ENCODE measurements at regions not wholly inside any gene's neighbourhood (a gene's known extent, or its start where the extent isn't known, plus 50 kb on each side); places are given as distances from the start of the nearest gene placed in this dataset.

DNA sequence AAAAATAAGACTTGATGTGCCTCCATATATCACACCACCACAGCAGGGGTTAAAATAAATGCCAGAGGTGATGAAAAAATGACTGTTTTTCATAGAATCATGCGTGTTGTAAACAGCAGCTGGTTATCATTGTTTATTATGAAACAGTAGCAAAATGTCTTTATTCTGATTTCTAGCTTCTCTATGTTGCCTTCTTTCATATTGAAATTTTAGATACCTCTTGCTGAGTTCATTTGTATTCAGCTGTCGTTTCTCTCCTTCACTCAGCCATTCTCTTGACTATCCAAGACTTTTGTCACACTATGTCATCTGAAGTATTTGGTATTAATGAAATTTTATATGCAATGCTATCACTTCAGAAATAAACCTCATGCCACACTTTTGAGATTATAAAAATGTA lies 465.0 kb downstream of the TAF11L14 start:
- FAIRE-seq (no peak), ATAC-seq (no peak), DNase-seq (ENCODE audit: low spot score) (no peak)
- no peaks in the 10 kb centered on the region for H3K36me3 ChIP-seq (replicated peaks in 1 of 2; ENCODE audit: control insufficient read depth in 1 of 2, insufficient read depth in 2 of 2, low read length in 2 of 2)
- ChIA-PET POLR2A (no interaction called here), CTCF (ENCODE audit: low intra/inter-chr PET ratio, low total read pairs) (no interaction called here)
- H3K79me2 ChIP-seq (ENCODE audit: insufficient read depth, low read length), result no peaks in the 10 kb centered on the region
- in situ Hi-C loops (cut with HindIII; ENCODE audit: extremely low pct_ligation_motif_present, low pct_unique_long_range_greater_than_20kb) (no loop called here), intact Hi-C loops (cut with micrococcal nuclease; ENCODE audit: unreplicated experiment) (no loop called here)
- no peak overlapping the region for H3K4me2 ChIP-seq (ENCODE audit: low read depth, low read length)
- BruUV-seq (replicated peaks), result no TSS peak
- H2AFZ ChIP-seq (ENCODE audit: low read length), result no peak overlapping the region
- H3K27me3 ChIP-seq (ENCODE audit: control insufficient read depth in 1 of 2, insufficient read depth in 2 of 2, low read length in 2 of 2), result no peaks in the 10 kb centered on the region
- no peak overlapping the region for H3K4me3 ChIP-seq (replicated peaks in 1 of 3; ENCODE audit: insufficient read depth in 1 of 3, low read depth in 2 of 3, low read length in 3 of 3)
- no peak for TF ChIP-seq ZNF326 (CRISPR knock-in tag; IDR thresholded peaks at IDR 0.05; ENCODE audit: borderline replicate concordance)
- TF ChIP-seq, protein P1, sequence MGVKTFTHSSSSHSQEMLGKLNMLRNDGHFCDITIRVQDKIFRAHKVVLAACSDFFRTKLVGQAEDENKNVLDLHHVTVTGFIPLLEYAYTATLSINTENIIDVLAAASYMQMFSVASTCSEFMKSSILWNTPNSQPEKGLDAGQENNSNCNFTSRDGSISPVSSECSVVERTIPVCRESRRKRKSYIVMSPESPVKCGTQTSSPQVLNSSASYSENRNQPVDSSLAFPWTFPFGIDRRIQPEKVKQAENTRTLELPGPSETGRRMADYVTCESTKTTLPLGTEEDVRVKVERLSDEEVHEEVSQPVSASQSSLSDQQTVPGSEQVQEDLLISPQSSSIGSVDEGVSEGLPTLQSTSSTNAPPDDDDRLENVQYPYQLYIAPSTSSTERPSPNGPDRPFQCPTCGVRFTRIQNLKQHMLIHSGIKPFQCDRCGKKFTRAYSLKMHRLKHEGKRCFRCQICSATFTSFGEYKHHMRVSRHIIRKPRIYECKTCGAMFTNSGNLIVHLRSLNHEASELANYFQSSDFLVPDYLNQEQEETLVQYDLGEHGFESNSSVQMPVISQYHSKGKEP (CRISPR knock-in tag; IDR thresholded peaks at IDR 0.05), result no peak
- TF ChIP-seq ZNF33A (CRISPR knock-in tag; IDR thresholded peaks at IDR 0.05; ENCODE audit: borderline replicate concordance), result no peak
- TF ChIP-seq ZNF614 (CRISPR knock-in tag; IDR thresholded peaks at IDR 0.05; ENCODE audit: borderline replicate concordance), result no peak
- TF ChIP-seq, protein P2, sequence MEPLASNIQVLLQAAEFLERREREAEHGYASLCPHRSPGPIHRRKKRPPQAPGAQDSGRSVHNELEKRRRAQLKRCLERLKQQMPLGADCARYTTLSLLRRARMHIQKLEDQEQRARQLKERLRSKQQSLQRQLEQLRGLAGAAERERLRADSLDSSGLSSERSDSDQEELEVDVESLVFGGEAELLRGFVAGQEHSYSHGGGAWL (CRISPR knock-in tag; IDR thresholded peaks at IDR 0.05), result no peak
- no peak for TF ChIP-seq KAT2B (IDR thresholded peaks at IDR 0.05; ENCODE audit: borderline replicate concordance, low read depth, low read length)
- no peak for TF ChIP-seq ZNF572 (CRISPR knock-in tag; IDR thresholded peaks at IDR 0.05)
- TF ChIP-seq ZNF674 (CRISPR knock-in tag; IDR thresholded peaks at IDR 0.05; ENCODE audit: low read depth), result no peak
- no peak for TF ChIP-seq ZNF350 (CRISPR knock-in tag; IDR thresholded peaks at IDR 0.05; ENCODE audit: borderline replicate concordance, low read depth)
- TF ChIP-seq MED8 (CRISPR knock-in tag; IDR thresholded peaks at IDR 0.05; ENCODE audit: insufficient replicate concordance), result no peak
- TF ChIP-seq, protein P3, sequence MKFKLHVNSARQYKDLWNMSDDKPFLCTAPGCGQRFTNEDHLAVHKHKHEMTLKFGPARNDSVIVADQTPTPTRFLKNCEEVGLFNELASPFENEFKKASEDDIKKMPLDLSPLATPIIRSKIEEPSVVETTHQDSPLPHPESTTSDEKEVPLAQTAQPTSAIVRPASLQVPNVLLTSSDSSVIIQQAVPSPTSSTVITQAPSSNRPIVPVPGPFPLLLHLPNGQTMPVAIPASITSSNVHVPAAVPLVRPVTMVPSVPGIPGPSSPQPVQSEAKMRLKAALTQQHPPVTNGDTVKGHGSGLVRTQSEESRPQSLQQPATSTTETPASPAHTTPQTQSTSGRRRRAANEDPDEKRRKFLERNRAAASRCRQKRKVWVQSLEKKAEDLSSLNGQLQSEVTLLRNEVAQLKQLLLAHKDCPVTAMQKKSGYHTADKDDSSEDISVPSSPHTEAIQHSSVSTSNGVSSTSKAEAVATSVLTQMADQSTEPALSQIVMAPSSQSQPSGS (CRISPR knock-in tag; IDR thresholded peaks at IDR 0.05), result no peak
- no peak for TF ChIP-seq SYNCRIP (IDR thresholded peaks at IDR 0.05; ENCODE audit: insufficient read depth, low read depth, low read length)
- TF ChIP-seq SP1 (IDR thresholded peaks at IDR 0.05), result no peak
- TF ChIP-seq SP1 (CRISPR knock-in tag; IDR thresholded peaks at IDR 0.05), result no peak
- TF ChIP-seq NFKB2 (CRISPR knock-in tag; IDR thresholded peaks at IDR 0.05; ENCODE audit: borderline replicate concordance), result no peak
- TF ChIP-seq, protein P4, sequence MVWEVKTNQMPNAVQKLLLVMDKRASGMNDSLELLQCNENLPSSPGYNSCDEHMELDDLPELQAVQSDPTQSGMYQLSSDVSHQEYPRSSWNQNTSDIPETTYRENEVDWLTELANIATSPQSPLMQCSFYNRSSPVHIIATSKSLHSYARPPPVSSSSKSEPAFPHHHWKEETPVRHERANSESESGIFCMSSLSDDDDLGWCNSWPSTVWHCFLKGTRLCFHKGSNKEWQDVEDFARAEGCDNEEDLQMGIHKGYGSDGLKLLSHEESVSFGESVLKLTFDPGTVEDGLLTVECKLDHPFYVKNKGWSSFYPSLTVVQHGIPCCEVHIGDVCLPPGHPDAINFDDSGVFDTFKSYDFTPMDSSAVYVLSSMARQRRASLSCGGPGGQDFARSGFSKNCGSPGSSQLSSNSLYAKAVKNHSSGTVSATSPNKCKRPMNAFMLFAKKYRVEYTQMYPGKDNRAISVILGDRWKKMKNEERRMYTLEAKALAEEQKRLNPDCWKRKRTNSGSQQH (CRISPR knock-in tag; IDR thresholded peaks at IDR 0.05; ENCODE audit: low read depth), result no peak
- TF ChIP-seq SP2 (CRISPR knock-in tag; IDR thresholded peaks at IDR 0.05), result no peak
- no peak for TF ChIP-seq POLR2A (IDR thresholded peaks at IDR 0.05; ENCODE audit: insufficient read depth in 1 of 2, low read depth in 2 of 2, low read length in 2 of 2)
- TF ChIP-seq SALL2 (CRISPR knock-in tag; IDR thresholded peaks at IDR 0.05), result no peak
- TF ChIP-seq, protein P5, sequence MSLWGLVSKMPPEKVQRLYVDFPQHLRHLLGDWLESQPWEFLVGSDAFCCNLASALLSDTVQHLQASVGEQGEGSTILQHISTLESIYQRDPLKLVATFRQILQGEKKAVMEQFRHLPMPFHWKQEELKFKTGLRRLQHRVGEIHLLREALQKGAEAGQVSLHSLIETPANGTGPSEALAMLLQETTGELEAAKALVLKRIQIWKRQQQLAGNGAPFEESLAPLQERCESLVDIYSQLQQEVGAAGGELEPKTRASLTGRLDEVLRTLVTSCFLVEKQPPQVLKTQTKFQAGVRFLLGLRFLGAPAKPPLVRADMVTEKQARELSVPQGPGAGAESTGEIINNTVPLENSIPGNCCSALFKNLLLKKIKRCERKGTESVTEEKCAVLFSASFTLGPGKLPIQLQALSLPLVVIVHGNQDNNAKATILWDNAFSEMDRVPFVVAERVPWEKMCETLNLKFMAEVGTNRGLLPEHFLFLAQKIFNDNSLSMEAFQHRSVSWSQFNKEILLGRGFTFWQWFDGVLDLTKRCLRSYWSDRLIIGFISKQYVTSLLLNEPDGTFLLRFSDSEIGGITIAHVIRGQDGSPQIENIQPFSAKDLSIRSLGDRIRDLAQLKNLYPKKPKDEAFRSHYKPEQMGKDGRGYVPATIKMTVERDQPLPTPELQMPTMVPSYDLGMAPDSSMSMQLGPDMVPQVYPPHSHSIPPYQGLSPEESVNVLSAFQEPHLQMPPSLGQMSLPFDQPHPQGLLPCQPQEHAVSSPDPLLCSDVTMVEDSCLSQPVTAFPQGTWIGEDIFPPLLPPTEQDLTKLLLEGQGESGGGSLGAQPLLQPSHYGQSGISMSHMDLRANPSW (CRISPR knock-in tag; IDR thresholded peaks at IDR 0.05; ENCODE audit: borderline replicate concordance), result no peak
- peaks cover 89% of the 10 kb centered on the region for H3K9me3 ChIP-seq (ENCODE audit: low read length)
- WGBS (ENCODE audit: low lambda C conversion rate), result 0% methylated on average over 2 of the region's 2 CpGs
- H4K20me1 ChIP-seq (ENCODE audit: insufficient read depth, low read length), result no peaks in the 10 kb centered on the region
- no peak overlapping the region for H3K9ac ChIP-seq (ENCODE audit: insufficient read depth, low read depth, low read length)
- H3K27ac ChIP-seq (ENCODE audit: extremely low read length, insufficient read depth, low read length), result no peak overlapping the region
- no peaks in the 10 kb centered on the region for H3K4me1 ChIP-seq (ENCODE audit: insufficient read depth, low read length)

All from HepG2 (cell line).